ENCODE measurements at regions not wholly inside any gene's neighbourhood (a gene's known extent, or its start where the extent isn't known, plus 50 kb on each side); places are given as distances from the start of the nearest gene placed in this dataset.
A peak's percentile ranks its signal among the peaks of the same experiment; 100 is the strongest.

DNA sequence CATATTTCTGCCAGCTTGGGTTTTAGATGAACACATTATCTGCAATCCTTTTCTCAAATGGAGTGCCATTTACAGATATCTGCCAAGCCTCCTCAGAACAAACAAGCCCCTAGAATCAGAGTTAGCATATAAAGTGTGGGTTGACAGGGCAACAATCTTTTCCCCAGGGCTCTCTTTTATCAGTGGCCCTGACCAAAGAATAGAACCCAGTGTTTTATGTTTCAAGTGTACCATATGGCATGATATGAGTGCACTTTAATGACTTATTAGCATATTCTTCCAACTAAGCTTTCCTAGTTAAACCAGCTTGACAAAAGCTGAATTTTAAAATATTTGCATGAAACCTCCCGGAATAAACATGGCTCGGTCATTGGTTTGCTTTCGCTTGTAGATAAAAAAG, 57.3 kb downstream of the EVX1 start:
- no peak for DNase-seq

DNA sequence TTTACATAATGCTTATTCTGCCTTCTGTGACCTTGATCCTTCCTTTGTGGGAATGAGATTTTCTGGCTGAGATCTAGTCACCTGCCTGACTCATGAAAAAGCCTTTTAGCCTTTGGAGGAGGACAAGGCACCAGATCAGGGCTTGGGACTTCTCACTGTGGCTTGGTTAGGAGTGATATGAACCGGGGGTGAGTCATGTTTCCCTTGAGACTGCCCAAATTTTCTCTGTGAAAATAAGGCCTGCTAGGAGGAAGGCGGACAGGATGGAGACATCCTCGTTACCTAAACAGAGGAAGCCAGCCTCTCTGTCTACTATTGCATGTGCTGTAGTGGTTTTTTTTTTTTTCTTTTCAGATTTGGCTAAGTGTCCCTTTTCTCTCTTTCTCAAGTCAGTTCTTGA, 57.8 kb downstream of the EVX1 start:
- DNase-seq = no peak

DNA sequence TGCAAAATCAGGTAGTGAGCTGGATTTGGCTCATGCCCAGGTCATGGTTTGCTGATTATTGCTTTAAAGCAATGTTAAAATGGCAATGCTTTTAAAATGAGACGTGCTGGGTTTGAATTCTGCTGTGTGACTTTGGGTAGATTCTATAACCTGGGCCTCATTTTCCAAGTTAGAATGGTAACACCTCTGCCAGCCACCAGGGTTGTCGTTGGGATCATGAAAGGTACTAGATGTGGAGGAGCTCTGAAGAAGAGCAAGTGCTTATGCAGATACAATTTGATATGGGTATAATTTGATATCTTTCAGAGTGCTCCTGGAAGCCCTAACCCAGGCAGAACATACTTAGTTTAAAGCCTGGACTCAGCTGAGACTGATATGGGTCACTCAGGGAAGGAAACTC, 60.0 kb downstream of the EVX1 start:
- DNase-seq = peak; percentile 53

DNA sequence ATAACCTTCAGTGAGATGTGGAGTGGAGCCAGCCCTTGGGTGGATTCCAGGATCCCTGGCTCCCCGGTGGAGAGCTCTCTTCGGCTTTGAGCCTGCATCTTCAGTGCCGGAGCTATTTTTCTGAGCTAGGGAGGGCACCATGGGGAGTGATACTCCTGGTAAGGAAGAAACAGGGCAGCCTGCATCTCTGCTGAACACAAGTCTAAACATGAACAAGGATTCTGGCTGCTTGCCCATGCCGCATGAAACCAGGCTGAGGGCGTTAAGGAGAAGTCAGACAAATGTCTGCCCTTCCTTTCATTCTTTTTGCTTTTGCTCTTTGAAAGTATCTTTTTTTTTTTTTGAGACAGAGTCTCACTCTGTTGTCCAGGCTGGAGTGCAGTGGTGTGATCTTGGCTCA, 60.4 kb downstream of the EVX1 start:
- peak; percentile 72 for DNase-seq

- DNase-seq = no peak
These were observed 63.3 kb downstream of the EVX1 start for GRCh38 chr7:27305854-27306253.

DNA sequence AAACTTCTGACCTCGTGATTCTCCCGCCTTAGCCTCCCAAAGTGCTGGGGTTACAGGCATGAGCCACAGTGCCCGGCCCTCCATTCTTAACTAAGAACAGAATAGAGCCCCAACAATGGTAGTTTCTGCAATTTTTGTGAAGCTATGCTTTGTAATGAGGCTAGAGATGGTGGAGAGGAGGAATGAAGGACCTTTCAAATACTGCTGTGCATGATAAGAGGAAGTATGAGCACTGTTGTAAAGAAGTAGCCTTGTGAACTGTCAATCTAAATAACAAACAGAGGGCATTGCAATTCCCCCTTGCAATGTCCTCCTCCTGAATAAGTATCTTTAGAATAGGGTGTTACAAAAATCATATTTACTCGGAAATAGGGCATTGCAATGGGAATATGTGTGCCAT, 70.2 kb downstream of the EVX1 start:
- no peak for DNase-seq

DNA sequence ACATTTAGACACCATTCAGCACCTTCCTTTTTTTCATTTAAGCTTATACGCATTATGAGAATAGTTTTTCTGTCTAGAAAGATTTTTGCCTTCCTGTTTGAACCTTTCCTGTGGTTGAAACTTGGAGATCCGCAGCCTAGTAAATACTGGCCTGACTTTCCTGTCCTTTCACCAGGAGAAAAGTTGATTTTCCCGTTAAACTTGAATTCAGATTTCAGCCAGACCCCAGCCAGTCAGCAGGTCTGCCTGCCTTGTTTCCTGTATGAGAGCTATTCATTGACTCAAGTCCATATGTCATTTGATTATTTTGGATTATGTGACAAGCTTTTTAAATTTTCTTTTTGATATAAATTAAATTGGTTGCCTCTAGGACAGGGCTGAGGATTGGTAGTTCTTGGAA, 71.5 kb downstream of the EVX1 start:
- DNase-seq = peak; percentile 25

DNA sequence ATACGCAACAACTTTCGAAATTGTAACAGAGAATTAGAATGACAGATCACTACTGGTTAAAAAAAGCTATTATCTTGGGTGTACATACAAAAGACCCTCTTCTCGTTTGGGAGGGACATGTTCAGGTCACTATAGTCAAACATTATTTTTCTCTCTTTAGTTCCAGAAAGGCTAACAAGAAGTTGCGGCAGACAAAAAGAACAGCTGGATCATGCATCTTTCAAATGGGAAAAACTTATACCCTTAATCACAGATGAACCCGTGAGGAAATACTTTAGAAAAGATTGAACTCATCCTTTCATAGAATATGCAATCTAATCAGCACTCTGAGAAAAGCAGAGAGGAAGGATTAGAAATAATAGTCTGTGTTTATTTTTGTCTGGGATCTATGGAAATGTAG, 72.5 kb downstream of the EVX1 start:
- no peak for DNase-seq

GRCh38 chr7:27316311-27316710, 73.7 kb downstream of the EVX1 start:
- no peak for DNase-seq

GRCh38 chr7:27324246-27324645, 81.6 kb downstream of the EVX1 start:
- no peak for DNase-seq

DNA sequence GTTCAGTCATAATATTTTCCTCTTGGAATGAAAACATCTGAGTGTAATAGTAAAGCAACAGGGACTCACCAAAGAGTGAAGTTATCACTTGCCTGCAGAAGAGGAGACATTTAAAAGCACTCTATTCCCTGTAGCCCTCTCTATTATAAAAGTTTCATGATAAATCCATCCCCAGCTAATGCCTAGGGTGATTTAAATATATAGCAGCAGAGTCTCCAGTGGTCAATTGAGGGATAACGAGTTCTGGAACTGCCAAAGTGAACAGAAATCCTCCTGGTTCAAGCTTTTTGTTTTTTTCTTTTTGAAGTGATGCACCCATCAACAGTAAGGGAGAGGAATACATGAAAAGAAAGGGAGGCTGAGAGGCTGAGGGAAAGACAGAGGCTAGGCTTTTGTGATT, 87.3 kb downstream of the EVX1 start:
- DNase-seq = peak; percentile 17

GRCh38 chr7:27339478-27339877, 96.9 kb downstream of the EVX1 start:
- no peak for DNase-seq

GRCh38 chr7:27344471-27344870, 101.9 kb downstream of the EVX1 start:
- DNase-seq = no peak

- DNase-seq = no peak
These were observed 102.7 kb downstream of the EVX1 start for GRCh38 chr7:27345164-27345887.

DNA sequence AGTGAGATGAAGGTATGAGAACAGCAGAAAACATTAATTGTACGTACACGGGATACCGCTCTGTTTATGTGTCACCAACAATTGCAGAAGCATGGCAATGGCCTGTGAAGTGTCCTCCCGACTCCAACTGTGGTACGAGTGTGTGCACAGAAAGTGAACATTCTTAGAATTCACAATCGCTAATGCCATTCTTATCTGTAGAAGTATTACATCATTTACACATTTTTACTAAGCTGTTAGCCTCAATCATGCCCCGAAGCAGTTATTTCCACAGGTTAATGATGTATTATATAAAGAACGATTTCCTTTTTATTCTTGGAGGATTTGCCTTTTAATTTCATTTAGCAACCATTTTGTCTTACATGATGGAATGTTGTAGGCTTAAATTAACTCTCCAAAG, 103.4 kb downstream of the EVX1 start:
- DNase-seq = no peak

DNA sequence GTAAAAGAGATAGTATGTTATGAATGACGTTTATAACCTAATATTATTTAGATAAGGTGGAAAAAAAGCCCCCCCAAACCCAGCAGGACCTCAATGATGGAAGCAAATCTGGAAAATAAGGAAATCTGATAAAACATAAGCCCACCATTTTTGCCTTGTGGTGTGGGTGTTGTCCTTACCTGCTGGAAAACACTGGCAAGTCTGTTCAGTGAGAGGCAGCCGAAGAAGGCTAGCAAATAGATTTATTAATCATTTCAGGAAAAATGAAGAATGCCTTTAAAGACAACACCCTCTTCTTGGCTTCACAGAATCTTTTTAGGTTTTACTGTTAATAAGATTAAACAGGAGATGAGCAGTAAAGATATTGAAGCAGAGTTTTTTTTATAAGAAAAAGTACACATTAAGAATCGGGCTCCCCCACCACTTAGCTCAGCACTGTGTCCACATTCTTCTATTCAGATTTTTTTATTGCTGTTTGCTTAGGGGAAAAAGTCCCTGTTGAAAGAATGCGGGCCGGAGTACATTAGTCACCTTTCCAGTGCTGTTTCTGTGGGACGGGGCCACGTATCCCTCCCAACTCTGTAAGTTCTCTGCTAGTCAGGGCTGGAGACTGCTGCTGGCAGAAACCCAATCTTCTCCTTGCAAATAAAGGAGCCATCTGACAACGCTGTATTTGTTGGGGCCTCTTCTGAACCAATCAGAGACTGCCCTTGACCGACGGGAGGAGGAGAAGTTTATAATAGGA, 104.1 kb downstream of the EVX1 start:
- no peak for DNase-seq

DNA sequence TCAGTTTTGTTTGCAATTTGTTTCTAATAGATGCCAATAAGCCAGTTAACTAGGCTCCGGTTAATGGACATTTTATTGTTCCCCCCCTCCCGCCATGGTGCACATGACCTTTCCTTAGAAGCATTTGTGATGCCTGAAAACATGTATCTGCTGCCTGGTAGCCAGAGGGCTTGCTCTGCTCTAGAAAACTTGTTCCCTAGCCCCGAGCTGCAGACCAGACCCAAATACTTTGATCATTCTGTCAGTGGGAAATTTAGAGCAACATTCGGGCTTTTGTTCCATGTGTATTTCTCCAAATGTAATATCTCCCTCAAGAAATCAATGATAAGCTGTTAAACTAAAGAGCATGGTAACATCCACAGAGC, 104.7 kb downstream of the EVX1 start:
- no peak for DNase-seq

- no peak for DNase-seq
These were observed 107.0 kb downstream of the EVX1 start for GRCh38 chr7:27349621-27350020.

GRCh38 chr7:27351137-27351536, 108.5 kb downstream of the EVX1 start:
- no peak for DNase-seq

GRCh38 chr7:27351786-27352185, 109.2 kb downstream of the EVX1 start:
- no peak for DNase-seq

DNA sequence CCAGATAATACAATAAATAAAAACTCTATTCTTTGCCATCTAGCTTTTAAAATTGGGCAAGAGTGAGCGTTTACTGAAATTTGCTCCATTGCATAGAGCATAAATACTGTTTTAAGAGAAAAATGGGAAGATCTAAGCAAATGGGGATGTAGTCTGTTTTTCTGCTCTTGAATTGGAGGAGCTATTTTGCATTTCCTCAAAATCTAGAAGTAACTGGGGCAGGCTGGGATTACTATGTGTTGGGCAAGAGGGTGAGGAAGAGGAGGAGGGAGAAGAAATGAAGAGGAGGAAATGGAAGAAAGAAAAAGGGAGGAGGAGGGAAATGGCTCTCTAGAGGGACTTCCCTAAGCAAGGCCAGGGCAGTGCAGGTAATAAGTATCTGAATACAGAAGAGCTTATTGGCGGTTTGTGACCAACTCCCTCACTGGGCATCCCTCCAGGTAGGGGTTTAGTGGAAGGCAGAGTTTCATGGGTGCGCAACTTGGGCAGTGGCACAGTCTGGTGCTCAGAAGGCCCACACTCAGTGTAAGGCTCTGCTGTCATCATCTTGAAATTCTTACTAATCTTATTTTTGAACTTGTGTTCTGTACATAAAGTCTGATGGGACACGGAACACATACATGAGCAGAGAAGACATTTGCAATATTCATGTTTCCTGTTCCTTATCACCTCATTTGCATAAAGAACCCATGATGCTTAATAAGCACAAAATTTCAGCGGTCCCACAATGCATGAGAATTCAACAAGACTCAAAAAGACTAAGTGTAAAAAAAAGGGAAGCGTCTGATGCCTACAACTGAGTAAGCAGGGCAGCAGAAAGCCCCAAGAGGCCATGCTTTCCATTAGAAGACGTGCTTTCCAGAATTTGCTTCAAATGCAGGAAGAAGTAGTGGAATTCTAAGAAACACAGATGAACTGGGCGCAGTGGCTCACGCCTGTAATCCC, 116.9 kb downstream of the EVX1 start:
- DNase-seq = no peak

DNA sequence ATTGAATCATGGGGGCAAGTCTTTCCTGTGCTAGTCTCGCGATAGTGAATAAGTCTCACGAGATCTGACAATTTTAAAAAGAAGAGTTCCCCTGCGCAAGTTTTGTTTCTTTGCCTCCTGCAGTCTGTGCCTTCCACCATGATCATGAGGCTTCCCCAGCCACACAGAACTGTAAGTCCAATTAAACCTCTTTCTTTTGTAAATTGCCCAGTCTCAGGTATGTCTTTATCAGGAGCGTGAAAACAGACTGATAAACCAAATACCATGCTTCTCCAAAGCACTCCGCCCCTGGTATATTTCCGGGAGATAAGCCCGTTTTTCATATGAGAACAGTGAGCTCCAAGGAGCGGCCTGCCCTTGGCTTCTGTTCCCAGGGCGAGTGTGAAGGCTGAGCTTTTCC, 118.9 kb downstream of the EVX1 start:
- no peak for DNase-seq

GRCh38 chr7:27362026-27362425, 119.4 kb downstream of the EVX1 start:
- DNase-seq = no peak

DNA sequence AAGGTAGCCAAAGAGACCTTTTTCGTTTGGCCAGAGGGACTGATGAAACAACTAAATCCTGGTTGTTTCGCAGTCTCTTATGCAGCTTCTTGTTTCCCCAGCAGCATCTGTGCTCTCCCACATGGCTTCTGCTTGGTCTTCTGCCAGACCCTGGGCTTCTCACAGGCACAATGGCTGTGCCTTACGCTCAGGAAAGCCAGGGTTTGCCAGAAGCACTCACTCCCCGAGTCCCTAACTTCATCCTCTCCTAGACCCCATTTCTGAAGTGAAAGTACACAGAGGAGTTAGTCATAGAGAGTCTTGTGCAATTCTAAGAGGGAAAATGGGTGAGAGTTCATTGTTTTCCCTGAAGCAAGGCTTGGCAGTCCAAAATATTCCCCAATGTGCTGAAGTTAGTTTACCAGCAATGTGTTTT, 121.7 kb downstream of the EVX1 start:
- peak; percentile 79 for DNase-seq
